Suprapubic skin (tissue), 4 donors: ENCODE measurements at regions not wholly inside any gene's neighbourhood (a gene's known extent, or its start where the extent isn't known, plus 50 kb on each side); places are given as distances from the start of the nearest gene placed in this dataset.

Experiments used
- DNase-seq, 2 donors: peaks; one replicate each; pipeline ENCODE4 v3.0.0-alpha.2; 2019; ENCODE audit warnings: low spot score in 2 of 2
- H3K27ac ChIP-seq: fragments of 200-600 bp; sonication (generic); one replicate; pipeline ENCODE4 v1.5.1; 2019
- H3K27me3 ChIP-seq: fragments of 200-600 bp; sonication (generic); one replicate; pipeline ENCODE4 v1.5.1; 2019
- H3K36me3 ChIP-seq: fragments of 200-600 bp; sonication (generic); one replicate; pipeline ENCODE4 v1.5.1; 2019
- H3K4me1 ChIP-seq: fragments of 200-600 bp; sonication (generic); one replicate; pipeline ENCODE4 v1.5.1; 2019
- H3K4me3 ChIP-seq: fragments of 200-600 bp; sonication (generic); one replicate; pipeline ENCODE4 v1.5.1; 2019; ENCODE audit warnings: mild to moderate bottlenecking
- H3K9me3 ChIP-seq: fragments of 200-600 bp; sonication (generic); one replicate; pipeline ENCODE4 v1.5.1; 2019
- CTCF ChIP-seq, 2 donors: fragments of 200-600 bp in 1 of 2; fragments of 450-650 bp in 1 of 2; sonication (generic) in 1 of 2; IDR thresholded peaks; one replicate each; pipeline ENCODE4 v1.5.1; 2016 to 2019; ENCODE audit warnings: antibody characterized with exemption in 2 of 2, mild to moderate bottlenecking in 1 of 2, moderate library complexity in 1 of 2
- EP300 ChIP-seq: sonication (generic); formaldehyde crosslinking; IDR thresholded peaks from one replicate; pipeline ENCODE4 v1.6.1; 2017; ENCODE audit warnings: antibody characterized with exemption
- POLR2A ChIP-seq, 2 donors: fragments of 450-650 bp; IDR thresholded peaks; one replicate each; pipeline ENCODE4 v1.6.1; 2017; ENCODE audit warnings: antibody characterized with exemption in 2 of 2, mild to moderate bottlenecking in 2 of 2, moderate library complexity in 2 of 2
- POLR2AphosphoS5 ChIP-seq, 3 donors: sonication (generic); formaldehyde crosslinking; IDR thresholded peaks; one replicate each; pipeline ENCODE4 v1.6.1; 2017; ENCODE audit warnings: antibody characterized with exemption in 3 of 3
- WGBS: methylation state at CpG from one replicate; pipeline ENCODE4 v1.1.5; 2018; 5-methylcytosine and 5-hydroxymethylcytosine counted together

GRCh38 chr15:25238716-25239470 is 199.9 kb downstream of the UBE3A start:
- TF ChIP-seq POLR2A (IDR thresholded peaks at IDR 0.05) (no peak), CTCF (IDR thresholded peaks at IDR 0.05) (no peak), EP300 (no peak), POLR2AphosphoS5 (IDR thresholded peaks at IDR 0.05) (no peak)
- peak; percentile 33 to 49 for DNase-seq
- 83% methylated on average over 2 of the region's 8 CpGs for WGBS

GRCh38 chr15:25239471-25240345 is 199.1 kb downstream of the UBE3A start:
- peaks cover 40% of the 10 kb centered on the region for H3K9me3 ChIP-seq

More at GRCh38 chr15:25238716-25239470, 199.9 kb downstream of the UBE3A start:
- no peak overlapping the region for H3K27ac ChIP-seq
- peaks cover 40% of the 10 kb centered on the region for H3K9me3 ChIP-seq
- no peak overlapping the region for H3K4me3 ChIP-seq
- H3K4me1 ChIP-seq, result no peaks in the 10 kb centered on the region
- H3K36me3 ChIP-seq, result no peaks in the 10 kb centered on the region
- H3K27me3 ChIP-seq, result no peaks in the 10 kb centered on the region

DNA sequence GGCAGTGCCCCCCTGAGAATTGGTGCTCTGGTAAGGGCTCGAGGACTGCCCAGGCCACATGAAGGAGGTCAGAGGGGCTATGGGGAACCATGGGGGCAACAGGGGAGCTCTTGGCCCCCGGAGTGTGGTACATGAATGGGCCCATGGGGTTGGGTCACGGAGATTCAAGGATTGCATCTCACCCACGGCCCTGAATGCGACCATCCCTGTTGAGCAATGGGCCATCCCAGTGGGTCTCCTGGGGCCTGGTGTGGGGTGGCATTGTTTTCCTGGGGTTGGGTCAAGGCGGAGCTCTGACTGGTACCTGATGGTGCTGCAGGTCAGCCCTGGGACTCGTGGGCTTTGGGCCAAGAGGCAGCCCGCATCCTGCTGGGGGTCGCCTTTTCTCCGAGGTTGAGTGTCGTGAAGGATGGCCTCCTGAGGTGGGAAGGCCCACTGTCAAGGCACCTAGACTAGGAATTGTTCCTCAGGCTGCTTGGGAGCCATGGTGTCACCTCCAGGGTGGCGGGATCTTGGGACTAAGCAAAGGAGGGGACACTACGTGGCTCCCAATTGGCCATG is 198.3 kb downstream of the UBE3A start:
- no peaks in the 10 kb centered on the region for H3K4me1 ChIP-seq
- TF ChIP-seq EP300 (no peak), POLR2AphosphoS5 (IDR thresholded peaks at IDR 0.05) (no peak), POLR2A (IDR thresholded peaks at IDR 0.05) (no peak), CTCF (IDR thresholded peaks at IDR 0.05) (no peak)
- peaks cover 40% of the 10 kb centered on the region for H3K9me3 ChIP-seq
- no peaks in the 10 kb centered on the region for H3K36me3 ChIP-seq
- H3K4me3 ChIP-seq, result no peak overlapping the region
- WGBS, result 85% methylated on average over 10 of the region's 13 CpGs
- peak; percentile 39 to 66 for DNase-seq
- H3K27me3 ChIP-seq, result no peaks in the 10 kb centered on the region
- no peak overlapping the region for H3K27ac ChIP-seq

More at GRCh38 chr15:25239471-25240345, 199.1 kb downstream of the UBE3A start:
- TF ChIP-seq POLR2A (IDR thresholded peaks at IDR 0.05) (no peak), POLR2AphosphoS5 (IDR thresholded peaks at IDR 0.05) (no peak), CTCF (IDR thresholded peaks at IDR 0.05) (no peak), EP300 (no peak)
- 96% methylated on average over 7 of the region's 9 CpGs for WGBS
- no peaks in the 10 kb centered on the region for H3K27me3 ChIP-seq
- peak; percentile 38 to 63 for DNase-seq
- no peaks in the 10 kb centered on the region for H3K4me1 ChIP-seq
- H3K27ac ChIP-seq, result no peak overlapping the region
- no peaks in the 10 kb centered on the region for H3K36me3 ChIP-seq
- H3K4me3 ChIP-seq, result no peak overlapping the region

DNA sequence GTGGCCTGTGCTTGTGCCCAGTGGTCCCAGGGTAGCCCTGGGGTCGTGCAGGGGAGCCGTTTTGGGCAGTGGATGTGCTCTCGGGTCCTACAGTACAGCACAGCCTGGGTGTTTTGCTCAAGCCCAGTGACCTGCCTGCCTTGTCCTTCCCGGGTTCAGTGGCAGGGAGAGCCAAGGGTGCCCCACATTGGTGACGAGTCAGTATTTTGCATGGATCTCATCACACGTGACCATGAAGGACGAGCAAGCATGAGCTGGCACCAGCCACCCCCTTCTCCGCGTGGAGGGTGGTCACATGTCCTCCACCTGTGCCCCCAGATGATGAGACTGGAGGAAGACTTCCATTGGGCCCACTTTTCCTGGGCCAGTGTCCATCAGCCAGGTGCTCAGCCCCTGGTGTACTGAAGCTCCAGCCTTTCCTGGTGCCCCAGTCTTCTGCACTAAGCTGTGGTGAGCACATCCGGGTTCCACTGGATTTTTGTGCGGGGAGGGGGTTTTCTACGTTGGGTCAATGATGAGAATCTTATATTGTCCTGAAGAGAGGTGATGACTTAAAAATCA is 197.5 kb downstream of the UBE3A start:
- Histone ChIP-seq H3K27ac (no peak overlapping the region), H3K9me3 (peaks cover 40% of the 10 kb centered on the region), H3K27me3 (no peaks in the 10 kb centered on the region), H3K4me1 (no peaks in the 10 kb centered on the region), H3K36me3 (no peaks in the 10 kb centered on the region), H3K4me3 (no peak overlapping the region)
- WGBS, result 89% methylated on average over 3 of the region's 12 CpGs
- DNase-seq, result peak in 1 of 2 donors; percentile 36
- TF ChIP-seq POLR2AphosphoS5 (IDR thresholded peaks at IDR 0.05), result no peak
- no peak for TF ChIP-seq CTCF (IDR thresholded peaks at IDR 0.05)
- TF ChIP-seq POLR2A (IDR thresholded peaks at IDR 0.05), result no peak
- TF ChIP-seq EP300, result no peak
